ENCODE measurements at regions not wholly inside any gene's neighbourhood (a gene's known extent, or its start where the extent isn't known, plus 50 kb on each side); places are given as distances from the start of the nearest gene placed in this dataset.

- no peak for TF ChIP-seq CTCF (IDR thresholded peaks at IDR 0.05; ENCODE audit: low read depth, low read length, poor library complexity, severe bottlenecking)
- no peak for TF ChIP-seq EZH2phosphoT487 (IDR thresholded peaks at IDR 0.05; ENCODE audit: borderline replicate concordance, low read length)
Measured at GRCh38 chr7:156082048-156083040, 270.1 kb upstream of the SHH start.

Measured in DOHH2 (cell line).